ENCODE measurements at regions not wholly inside any gene's neighbourhood (a gene's known extent, or its start where the extent isn't known, plus 50 kb on each side); places are given as distances from the start of the nearest gene placed in this dataset.

DNA sequence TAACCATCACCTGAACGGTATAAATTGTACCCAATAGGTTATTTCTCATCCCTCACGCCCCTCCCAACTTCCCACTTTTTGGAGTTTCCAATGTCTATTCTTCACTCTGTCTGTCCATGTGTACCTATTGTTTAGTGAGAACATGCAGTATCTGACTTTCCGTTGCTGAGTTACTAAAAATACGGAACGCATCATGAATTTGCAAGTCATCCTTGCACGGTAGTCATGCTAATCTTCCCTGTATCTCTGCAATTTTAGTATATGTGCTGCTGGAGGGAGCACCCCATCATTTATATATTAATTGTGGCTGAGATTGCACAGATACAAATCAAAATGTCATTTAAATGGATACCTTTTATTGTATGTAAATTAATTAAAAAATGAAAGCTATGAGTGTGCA, 75.7 kb upstream of the SFMBT2 start:
- no peaks in the 10 kb centered on the region for H3K27me3 Mint-ChIP-seq
- peaks cover 8% of the 10 kb centered on the region for H3K9me3 Mint-ChIP-seq
- H3K36me3 ChIP-seq (ENCODE audit: insufficient read depth, low read length): no peaks in the 10 kb centered on the region
- POLR2A ChIA-PET: interaction anchor here (2.5 kb wide), 1 partner anchor 22 kb away, joined by 21 read pairs; no protein-coding TSS in a partner anchor
- peak overlapping the region; percentile 35 for H3K4me3 Mint-ChIP-seq
- TF ChIP-seq, protein P1, sequence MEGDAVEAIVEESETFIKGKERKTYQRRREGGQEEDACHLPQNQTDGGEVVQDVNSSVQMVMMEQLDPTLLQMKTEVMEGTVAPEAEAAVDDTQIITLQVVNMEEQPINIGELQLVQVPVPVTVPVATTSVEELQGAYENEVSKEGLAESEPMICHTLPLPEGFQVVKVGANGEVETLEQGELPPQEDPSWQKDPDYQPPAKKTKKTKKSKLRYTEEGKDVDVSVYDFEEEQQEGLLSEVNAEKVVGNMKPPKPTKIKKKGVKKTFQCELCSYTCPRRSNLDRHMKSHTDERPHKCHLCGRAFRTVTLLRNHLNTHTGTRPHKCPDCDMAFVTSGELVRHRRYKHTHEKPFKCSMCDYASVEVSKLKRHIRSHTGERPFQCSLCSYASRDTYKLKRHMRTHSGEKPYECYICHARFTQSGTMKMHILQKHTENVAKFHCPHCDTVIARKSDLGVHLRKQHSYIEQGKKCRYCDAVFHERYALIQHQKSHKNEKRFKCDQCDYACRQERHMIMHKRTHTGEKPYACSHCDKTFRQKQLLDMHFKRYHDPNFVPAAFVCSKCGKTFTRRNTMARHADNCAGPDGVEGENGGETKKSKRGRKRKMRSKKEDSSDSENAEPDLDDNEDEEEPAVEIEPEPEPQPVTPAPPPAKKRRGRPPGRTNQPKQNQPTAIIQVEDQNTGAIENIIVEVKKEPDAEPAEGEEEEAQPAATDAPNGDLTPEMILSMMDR (IDR thresholded peaks at IDR 0.05): no peak
- H3K4me1 ChIP-seq (ENCODE audit: insufficient read depth, low read length): peaks cover 58% of the 10 kb centered on the region
- no peaks in the 10 kb centered on the region for H3K27me3 ChIP-seq (ENCODE audit: control insufficient read depth in 1 of 2, insufficient read depth in 2 of 2, low read length in 2 of 2)
- peaks cover 88% of the 10 kb centered on the region for H3K4me1 Mint-ChIP-seq (ENCODE audit: low read depth)
- H3K27ac Mint-ChIP-seq: peak overlapping the region; percentile 95
- intact Hi-C loops (cut with DNase I, micrococcal nuclease): loop anchor here in 1 of 2 experiments (5.0 kb wide), 1 partner anchor 36 kb away; no protein-coding TSS in a partner anchor
- no peaks in the 10 kb centered on the region for H3K9me3 ChIP-seq (ENCODE audit: control insufficient read depth in 1 of 2, insufficient read depth in 1 of 2, low read length in 2 of 2)
- no peak overlapping the region for H3K4me3 ChIP-seq (ENCODE audit: low read length)
- no peak overlapping the region for H3K27ac ChIP-seq (ENCODE audit: low read depth in 1 of 2, low read length in 2 of 2)
- DNase-seq (no peak), ATAC-seq (ENCODE audit: poor library complexity) (no peak)
- CTCF ChIA-PET: interaction anchor here (1.0 kb wide), 1 partner anchor 42 kb away, joined by 3 read pairs; no protein-coding TSS in a partner anchor
- no peaks in the 10 kb centered on the region for H3K36me3 Mint-ChIP-seq (ENCODE audit: low read depth)

DNA sequence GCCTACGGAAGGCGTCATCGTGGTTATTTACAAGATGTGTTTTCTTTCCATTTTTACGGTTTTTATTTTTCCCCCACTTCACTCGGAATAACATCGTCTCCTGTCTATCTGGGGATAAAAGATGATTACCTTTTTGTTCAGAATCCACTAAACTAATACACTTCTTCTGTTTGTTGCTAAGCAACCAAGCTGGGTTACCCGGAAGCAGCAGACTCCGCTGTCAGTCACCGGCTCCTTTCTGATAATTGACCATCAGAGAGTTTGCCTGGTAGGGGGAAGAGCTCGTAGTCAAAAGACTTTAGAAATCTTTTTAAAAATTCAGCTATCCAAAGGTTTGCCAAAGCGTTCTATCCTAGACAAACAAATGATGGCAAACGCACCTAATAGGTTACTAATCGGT, 75.0 kb upstream of the SFMBT2 start:
- Histone ChIP-seq H3K9me3 (ENCODE audit: control insufficient read depth in 1 of 2, insufficient read depth in 1 of 2, low read length in 2 of 2) (no peaks in the 10 kb centered on the region), H3K27ac (ENCODE audit: low read depth in 1 of 2, low read length in 2 of 2) (no peak overlapping the region), H3K36me3 (ENCODE audit: insufficient read depth, low read length) (no peaks in the 10 kb centered on the region), H3K4me3 (ENCODE audit: low read length) (peak overlapping the region; percentile 46), H3K4me1 (ENCODE audit: insufficient read depth, low read length) (peaks cover 60% of the 10 kb centered on the region), H3K27me3 (ENCODE audit: control insufficient read depth in 1 of 2, insufficient read depth in 2 of 2, low read length in 2 of 2) (no peaks in the 10 kb centered on the region)
- ATAC-seq (ENCODE audit: poor library complexity) (no peak), DNase-seq (no peak)
- H3K4me1 Mint-ChIP-seq (ENCODE audit: low read depth): peaks cover 88% of the 10 kb centered on the region
- H3K27me3 Mint-ChIP-seq: no peaks in the 10 kb centered on the region
- POLR2A ChIA-PET: interaction anchor here (0.5 to 2.5 kb wide), 6 partner anchors 16 to 74 kb away, joined by 3 to 21 read pairs (median 7); partner anchors contain the start of gene SFMBT2
- peaks cover 4% of the 10 kb centered on the region for H3K9me3 Mint-ChIP-seq
- no peaks in the 10 kb centered on the region for H3K36me3 Mint-ChIP-seq (ENCODE audit: low read depth)
- intact Hi-C loops (cut with DNase I, micrococcal nuclease): loop anchor here in 1 of 2 experiments (5.0 kb wide), 1 partner anchor 37 kb away; no protein-coding TSS in a partner anchor
- TF ChIP-seq, protein P1 (IDR thresholded peaks at IDR 0.05): no peak
- H3K27ac Mint-ChIP-seq: peak overlapping the region; percentile 95
- CTCF ChIA-PET: interaction anchor here (2.2 kb wide), 1 partner anchor 39 kb away, joined by 7 read pairs; no protein-coding TSS in a partner anchor
- H3K4me3 Mint-ChIP-seq: peak overlapping the region; percentile 83

DNA sequence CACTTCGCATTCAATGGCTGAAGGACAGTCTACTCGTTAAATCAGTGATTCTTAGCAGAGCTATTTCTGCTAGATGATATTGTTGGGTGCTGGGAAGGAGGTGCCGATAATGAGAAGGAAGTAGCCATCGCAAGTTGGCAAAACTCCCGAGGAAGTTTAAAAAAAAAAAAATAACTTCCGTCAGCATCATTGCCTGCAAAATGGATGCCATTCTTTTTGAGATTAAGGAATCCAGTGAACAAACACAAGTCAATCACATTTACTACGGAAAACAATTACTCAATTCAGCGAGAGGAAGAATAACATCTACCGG, 74.4 kb upstream of the SFMBT2 start:
- intact Hi-C loops (cut with DNase I, micrococcal nuclease): loop anchor here in 1 of 2 experiments (5.0 kb wide), 1 partner anchor 37 kb away; no protein-coding TSS in a partner anchor
- H3K27me3 Mint-ChIP-seq: no peaks in the 10 kb centered on the region
- DNase-seq (peak in 2 of 14 experiments; percentile 65 to 66), ATAC-seq (ENCODE audit: poor library complexity) (peak; percentile 10)
- no peaks in the 10 kb centered on the region for H3K36me3 Mint-ChIP-seq (ENCODE audit: low read depth)
- ChIA-PET CTCF (interaction anchor here (1.2 to 2.2 kb wide), 2 partner anchors 40 to 61 kb away, joined by 3 to 7 read pairs; no protein-coding TSS in a partner anchor), POLR2A (interaction anchor here (0.5 to 2.5 kb wide), 18 partner anchors 8 to 303 kb away, joined by 3 to 21 read pairs (median 4); partner anchors contain the start of genes ATP5F1C, KIN and SFMBT2)
- peaks cover 90% of the 10 kb centered on the region for H3K4me1 Mint-ChIP-seq (ENCODE audit: low read depth)
- H3K4me1 ChIP-seq (ENCODE audit: insufficient read depth, low read length): peaks cover 66% of the 10 kb centered on the region
- peaks cover 4% of the 10 kb centered on the region for H3K9me3 Mint-ChIP-seq
- H3K27ac Mint-ChIP-seq: peak overlapping the region; percentile 95
- TF ChIP-seq, protein P1 (IDR thresholded peaks at IDR 0.05): no peak
- peak overlapping the region; percentile 46 for H3K4me3 ChIP-seq (ENCODE audit: low read length)
- peak overlapping the region; percentile 62 to 68 for H3K27ac ChIP-seq (ENCODE audit: low read depth in 1 of 2, low read length in 2 of 2)
- no peaks in the 10 kb centered on the region for H3K36me3 ChIP-seq (ENCODE audit: insufficient read depth, low read length)
- no peaks in the 10 kb centered on the region for H3K27me3 ChIP-seq (ENCODE audit: control insufficient read depth in 1 of 2, insufficient read depth in 2 of 2, low read length in 2 of 2)
- H3K9me3 ChIP-seq (ENCODE audit: control insufficient read depth in 1 of 2, insufficient read depth in 1 of 2, low read length in 2 of 2): no peaks in the 10 kb centered on the region
- H3K4me3 Mint-ChIP-seq: peak overlapping the region; percentile 83

Measured in CD4-positive, alpha-beta T cell (primary cell).